GM19099 (cell line): ENCODE measurements at regions not wholly inside any gene's neighbourhood (a gene's known extent, or its start where the extent isn't known, plus 50 kb on each side); places are given as distances from the start of the nearest gene placed in this dataset.

Source experiments
- POLR2A ChIP-seq: IDR thresholded peaks from 3 replicates; pipeline ENCODE4 v1.6.1; 2011; ENCODE audit warnings: low read depth; ENCODE audit not compliant: insufficient read length; ENCODE audit errors: extremely low read depth

DNA sequence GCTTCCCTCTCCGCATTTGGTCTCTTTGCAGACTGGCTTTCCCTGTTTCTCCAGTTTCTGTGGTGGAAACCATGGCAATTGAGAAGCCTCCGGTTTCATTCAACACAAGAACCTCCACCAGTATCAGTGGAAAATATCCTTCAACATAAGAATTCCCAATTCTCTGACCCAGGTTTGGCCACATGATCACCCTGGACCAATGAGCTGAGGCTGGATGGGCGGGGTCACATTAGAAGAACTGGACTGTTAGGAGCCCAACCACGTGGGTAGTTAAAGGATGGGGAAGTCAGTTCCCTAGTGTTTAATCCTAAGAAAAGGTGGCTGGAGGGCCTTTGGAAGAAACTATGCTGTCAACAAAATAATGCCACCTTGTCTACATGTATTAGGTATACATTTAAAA, 336.3 kb downstream of the DMRT2 start:
- TF ChIP-seq POLR2A = no peak

DNA sequence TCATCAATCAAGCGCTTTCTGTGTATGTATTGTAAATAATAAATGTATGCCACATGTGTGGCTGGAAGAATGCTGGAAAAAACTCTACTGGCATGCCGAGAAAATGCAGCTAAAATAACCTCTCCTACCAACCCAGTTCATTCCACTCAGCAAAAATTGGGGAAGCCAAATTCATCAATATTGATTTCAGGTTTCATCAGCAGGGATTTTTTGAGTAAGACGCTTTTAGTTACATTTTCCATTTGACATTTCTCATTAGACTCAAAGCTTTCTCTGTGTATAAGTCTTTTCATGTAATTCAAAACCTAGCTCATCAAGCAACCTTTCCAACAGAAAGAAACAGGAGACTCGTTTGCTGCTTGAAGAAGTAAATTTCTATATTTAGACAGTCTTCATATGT, 338.1 kb downstream of the DMRT2 start:
- TF ChIP-seq POLR2A = no peak

DNA sequence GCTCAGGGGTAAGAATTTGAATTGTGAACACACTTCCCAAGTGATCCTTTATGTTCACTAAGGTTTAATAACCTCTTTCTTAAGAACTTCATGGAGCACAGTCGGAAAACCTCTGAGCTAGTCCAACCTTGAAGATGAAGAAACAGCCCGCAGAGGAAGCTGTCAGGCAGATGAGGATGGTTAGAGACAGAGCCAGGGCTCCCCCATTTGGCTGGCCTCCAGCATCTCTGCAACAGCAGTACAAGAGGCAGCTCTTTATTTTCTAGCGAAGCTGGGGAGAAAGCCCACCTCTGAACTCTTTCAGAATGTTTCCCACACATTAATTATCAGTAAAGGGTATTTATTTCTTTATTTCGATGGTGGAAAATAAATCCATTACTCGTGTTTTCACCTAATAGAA, 350.8 kb downstream of the DMRT2 start:
- TF ChIP-seq POLR2A = no peak

DNA sequence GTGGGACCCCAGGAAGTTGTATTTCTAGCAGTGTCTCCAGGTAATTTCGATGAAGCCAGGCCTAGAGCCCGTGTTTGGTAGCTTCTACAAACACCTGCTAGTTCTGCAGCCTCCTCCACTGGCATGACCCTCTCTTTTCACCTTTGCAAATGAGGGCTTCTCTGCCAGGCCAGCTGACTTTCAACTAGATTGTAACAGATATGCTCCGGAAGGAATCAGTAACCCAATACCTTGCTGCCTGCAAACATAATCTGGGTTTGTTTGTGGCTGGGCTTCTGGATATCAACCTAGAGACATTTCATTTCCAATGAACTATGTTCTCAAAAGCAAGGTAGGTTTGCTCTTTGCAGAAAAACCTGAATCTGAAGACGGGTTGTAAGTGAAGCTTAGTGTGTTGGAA, 354.8 kb downstream of the DMRT2 start:
- TF ChIP-seq POLR2A = no peak

DNA sequence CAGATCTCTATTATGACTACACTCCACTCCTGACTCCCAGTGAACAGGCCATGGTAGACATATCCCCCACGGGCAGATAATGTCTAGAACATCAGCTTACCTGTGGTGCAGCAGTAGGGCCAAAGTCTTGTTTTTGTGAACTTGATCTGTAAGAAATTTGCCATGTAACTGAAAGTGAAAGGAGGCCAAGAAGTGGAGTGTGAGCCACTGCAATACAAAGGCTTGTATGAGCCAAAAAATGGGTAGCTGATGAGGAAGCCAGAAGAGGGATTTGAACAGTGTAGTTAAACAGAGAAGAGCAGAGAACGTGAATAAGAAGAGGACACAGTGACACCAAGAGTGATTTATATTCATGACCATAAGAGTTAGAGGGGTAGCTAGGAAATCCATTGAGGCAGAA, 361.7 kb downstream of the DMRT2 start:
- no peak for TF ChIP-seq POLR2A

DNA sequence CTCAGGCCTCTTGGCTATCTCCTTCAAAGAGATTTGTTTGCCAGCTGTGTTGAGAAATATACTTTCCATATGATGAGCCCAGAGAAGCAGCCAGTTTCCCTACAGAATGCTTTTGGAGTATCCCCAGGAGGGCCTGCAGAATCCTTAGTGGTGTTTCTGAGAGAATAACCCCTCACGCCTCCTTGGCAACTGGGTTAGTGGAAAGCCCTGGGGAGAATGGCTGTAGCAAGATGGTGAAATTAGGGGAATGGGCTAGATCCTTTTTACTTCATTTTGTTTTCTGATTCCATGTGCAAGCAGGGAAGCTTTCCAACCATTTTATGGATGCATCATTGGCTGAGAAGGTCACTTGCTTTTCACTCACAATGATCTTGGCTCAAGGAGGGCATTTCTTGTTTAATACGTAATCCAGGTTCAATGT, 364.6 kb downstream of the DMRT2 start:
- no peak for TF ChIP-seq POLR2A

DNA sequence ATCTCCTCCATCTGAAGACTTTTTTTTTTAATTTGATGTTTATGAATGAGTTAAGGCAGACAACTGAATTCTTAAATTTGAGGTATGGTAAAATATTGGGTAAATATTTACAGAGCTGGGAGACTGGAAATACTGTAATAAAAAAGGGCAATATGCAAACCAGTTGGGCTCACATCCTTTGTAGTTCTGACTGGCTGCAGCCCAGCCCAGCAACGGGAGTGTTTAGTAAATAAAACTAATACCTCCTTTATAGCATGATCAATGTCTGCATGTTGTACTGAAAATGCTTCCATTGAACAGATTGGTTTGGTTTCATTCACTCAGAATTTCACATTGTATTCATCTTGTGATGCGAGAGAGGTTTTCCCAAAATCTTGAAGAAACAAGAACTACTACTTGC, 365.0 kb downstream of the DMRT2 start:
- TF ChIP-seq POLR2A = no peak

DNA sequence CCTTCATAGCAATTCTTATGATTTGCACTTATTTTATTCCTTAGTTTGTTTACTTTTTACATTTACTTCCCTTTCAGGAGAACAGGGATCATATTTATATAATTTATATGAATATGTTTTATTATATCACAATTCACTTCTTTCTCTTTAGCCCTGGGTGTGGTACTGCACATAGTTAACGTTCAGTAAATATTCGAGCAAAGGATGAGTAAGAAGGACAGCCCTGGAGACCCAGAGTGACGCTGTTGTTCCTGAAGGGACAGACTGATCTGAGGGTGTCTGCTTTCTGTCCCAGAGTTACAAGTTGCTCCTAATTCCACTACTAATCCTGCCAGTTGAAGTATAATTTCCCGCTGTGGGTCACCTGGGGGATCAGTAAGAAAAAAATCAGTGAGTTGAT, 366.1 kb downstream of the DMRT2 start:
- no peak for TF ChIP-seq POLR2A

DNA sequence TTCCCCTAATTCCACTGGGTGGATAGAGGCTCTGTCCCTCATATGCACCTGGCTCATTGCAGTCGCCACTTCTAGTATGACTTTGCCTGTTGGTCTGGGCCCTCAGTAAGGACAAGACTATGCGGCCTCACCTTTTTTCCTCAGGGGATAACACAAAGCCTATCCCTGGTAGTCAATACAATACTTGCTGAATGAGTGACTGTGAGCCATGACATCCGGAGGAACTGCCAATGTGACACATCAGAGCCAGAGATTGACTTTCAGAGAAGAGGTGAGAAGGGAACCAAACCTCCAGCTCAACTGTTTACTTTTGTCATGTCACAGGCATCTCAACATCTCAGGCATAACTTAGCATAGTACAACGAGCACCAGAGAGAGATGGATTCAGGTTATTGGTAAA, 371.3 kb downstream of the DMRT2 start:
- TF ChIP-seq POLR2A = no peak

DNA sequence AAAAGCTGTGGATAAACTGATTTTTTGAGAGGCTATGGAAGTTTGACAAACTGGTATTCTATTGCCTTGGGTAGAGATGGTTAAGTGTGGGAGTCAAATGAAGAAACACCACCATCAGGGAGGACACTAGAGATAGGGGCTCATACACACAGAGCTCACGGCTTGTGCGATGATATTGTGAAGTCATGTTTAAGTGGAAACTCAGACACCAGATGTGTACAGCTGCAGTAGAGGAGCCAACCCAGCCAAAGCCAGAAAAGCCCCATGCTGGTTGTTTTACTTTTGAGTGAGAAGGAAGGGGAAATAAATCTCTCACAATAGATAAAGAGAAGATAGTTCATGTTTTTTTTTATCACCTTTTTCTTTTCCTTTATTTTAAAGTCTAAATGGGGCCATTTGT, 377.7 kb downstream of the DMRT2 start:
- no peak for TF ChIP-seq POLR2A

DNA sequence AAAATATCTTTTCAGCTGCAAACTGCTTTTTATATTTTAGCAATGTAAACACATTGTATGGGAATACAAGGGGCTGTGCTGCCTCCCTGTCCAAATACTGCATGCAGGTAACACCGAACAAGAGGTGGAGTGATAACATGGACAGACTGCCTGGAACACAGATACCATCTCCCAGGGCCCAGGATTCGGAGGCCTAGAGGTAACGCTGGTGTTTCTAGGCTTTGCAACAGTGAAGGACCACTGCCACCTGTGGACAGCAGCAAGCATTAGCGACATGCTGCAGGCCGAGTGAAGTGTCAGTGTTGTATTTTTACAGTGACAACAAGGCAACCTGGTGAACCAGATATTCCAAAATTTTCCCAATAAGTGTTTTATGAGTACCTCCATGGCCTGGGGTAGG, 379.1 kb downstream of the DMRT2 start:
- no peak for TF ChIP-seq POLR2A

DNA sequence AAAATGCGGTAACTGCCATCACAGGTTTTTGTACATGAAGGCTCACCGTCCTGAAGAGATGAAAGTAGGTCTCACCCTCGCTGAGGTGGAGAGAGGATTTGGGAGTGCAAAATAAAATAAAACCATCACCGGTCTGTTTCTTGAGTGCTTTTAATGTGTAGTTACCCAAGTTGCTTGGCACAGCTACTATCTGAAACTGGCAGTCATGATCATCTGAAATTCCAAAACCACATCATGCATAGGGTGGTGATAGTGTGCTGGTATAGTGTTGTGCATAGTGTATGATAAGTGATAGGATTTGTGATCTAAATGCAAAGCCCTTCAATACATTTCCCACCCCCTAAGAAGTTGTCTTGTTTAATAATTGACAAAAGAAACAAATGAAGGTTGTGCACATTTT, 381.3 kb downstream of the DMRT2 start:
- no peak for TF ChIP-seq POLR2A

DNA sequence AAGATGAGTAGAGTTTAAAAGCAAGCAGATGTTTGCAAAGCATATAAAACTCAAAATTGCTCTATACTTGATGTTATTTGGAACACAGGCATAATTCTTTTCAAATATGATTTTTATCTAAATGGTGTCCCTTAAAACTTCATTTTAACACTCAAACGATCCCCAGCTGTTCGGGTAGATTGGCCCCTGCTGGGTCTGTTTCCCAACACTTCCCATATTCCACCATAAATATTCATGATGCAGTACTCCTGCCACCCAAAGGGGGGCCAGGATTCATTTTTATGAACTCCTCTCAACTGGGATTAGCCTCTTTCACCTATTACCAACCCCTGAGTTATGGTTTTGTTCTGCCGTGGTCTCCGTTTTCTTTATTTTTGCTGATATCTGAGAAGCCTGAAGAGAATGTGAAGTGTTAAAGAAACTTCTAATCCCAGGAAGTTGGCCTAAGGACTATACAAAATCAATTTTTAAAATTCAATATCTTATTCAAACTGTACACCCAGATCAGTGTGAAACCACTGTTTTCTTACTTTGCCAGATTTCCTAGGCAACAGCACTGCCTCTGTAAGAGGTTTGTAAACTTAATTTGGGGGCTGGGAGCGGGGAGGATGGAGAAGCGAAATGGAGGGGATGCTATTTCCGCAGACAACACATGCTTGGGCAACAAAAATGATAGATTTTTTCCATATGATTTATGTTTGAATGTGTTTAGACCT, 384.1 kb downstream of the DMRT2 start:
- TF ChIP-seq POLR2A = no peak

DNA sequence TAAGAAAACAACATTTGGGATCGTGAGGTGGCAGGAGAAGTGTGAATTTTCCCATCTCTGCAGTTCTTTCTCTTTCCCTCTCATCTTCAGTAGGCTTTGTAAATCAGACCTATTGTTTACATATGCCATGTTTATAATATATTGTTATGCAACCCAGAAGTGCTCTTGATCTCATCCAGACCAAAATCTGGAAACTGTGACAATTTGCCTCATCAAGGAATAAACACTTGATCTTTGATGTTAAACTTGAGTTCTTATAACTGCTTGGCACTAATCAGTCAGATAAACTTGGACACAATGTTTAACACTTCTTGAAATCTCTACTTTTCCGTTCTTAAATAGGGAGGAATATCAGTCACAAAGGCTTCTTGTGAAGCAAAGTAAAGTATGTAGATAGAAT, 384.7 kb downstream of the DMRT2 start:
- no peak for TF ChIP-seq POLR2A

DNA sequence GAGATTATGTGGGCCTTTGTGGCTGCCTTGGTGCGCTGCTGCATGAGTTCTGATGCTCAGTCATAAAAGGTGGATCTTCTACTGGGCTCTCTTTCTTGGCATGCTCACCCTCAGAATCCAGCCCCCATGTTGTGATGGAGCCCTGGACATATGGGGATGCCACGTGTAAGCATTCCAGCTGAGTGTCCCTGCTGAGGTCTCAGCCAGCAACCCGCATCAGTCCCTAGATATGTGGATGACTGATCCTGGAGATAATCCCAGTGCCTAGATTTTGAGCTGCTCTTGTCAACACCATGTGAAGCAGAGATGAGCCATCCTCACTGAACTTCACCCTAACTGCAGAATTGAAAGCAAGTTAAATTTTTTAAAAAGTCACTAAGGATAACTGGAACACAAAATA, 390.1 kb downstream of the DMRT2 start:
- TF ChIP-seq POLR2A = no peak

DNA sequence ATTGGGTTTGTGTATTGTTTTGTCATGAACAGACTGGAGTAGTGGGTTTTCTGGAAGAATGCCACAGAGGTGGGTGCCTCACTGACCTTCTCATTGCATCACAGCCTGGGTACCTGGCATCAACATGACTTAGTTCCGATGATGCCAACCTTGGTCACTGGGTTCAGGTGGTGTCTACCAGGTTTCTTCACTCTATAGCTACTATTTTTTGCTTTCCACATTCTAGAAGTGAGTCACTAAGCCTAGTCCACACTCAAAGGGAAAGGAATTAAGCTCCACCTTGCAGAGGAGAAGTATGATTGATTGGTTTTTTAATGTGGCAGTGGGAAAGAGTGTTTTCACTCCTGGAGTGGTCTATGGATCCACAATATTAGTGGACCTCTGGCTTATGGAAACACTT, 391.9 kb downstream of the DMRT2 start:
- no peak for TF ChIP-seq POLR2A

DNA sequence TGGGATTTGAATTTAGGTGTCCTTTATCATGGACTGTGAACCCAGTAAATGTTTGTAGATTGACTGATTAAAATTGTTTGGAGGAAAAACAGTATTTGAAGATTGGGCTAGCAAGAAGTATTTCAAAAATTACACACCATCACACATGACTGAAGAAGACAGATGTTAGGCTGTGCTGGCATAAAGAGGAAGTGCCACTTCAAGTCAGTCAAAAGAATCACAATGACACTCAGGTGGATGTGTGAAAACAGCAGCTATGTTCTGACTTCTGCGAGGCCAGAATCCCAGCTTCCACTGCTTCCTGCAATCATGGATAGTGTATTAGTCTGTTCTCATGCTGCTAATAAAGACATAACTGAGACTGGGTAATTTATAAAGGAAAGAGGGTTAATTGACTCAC, 393.3 kb downstream of the DMRT2 start:
- TF ChIP-seq POLR2A = no peak
